K562 (cell line): ENCODE measurements at regions not wholly inside any gene's neighbourhood (a gene's known extent, or its start where the extent isn't known, plus 50 kb on each side); places are given as distances from the start of the nearest gene placed in this dataset.

Experiments
- ARNT ChIP-seq, 2 experiments: fragments of 450-650 bp; IDR thresholded peaks; 2 replicates each; pipeline ENCODE4 v1.6.1; 2016; ENCODE audit warnings: mild to moderate bottlenecking in 1 of 2
- GABPB1 ChIP-seq: sonication (generic); formaldehyde crosslinking; IDR thresholded peaks from 2 replicates; pipeline ENCODE4 v1.8.0; 2022; ENCODE audit warnings: mild to moderate bottlenecking, missing genetic modification reagents
- GTF2B ChIP-seq: IDR thresholded peaks from 2 replicates; pipeline ENCODE4 v1.6.1; 2011; ENCODE audit not compliant: insufficient read length; ENCODE audit errors: extremely low read depth
- HMGXB4 ChIP-seq: sonication (generic); formaldehyde crosslinking; IDR thresholded peaks from 2 replicates; pipeline ENCODE4 v1.8.1; 2023; ENCODE audit warnings: mild to moderate bottlenecking, missing genetic modification reagents
- NR2C2 ChIP-seq, 2 experiments: fragments of 200-800 bp in 1 of 2; sonication (Bioruptor generic) in 1 of 2; sonication (generic) in 1 of 2; formaldehyde crosslinking in 1 of 2; IDR thresholded peaks; 2 replicates each; pipeline versions ENCODE4 v1.6.1 to v1.8.0; 2016 to 2022; ENCODE audit warnings: mild to moderate bottlenecking in 1 of 2, missing compliant biosample characterization in 1 of 2, missing genetic modification characterization in 1 of 2, missing genetic modification reagents in 1 of 2
- POLR2AphosphoS2 ChIP-seq: IDR thresholded peaks from 2 replicates; pipeline ENCODE4 v1.6.1; 2012; ENCODE audit warnings: low read length, improper control_type of control experiment
- POLR2AphosphoS5 ChIP-seq: IDR thresholded peaks from 2 replicates; pipeline ENCODE4 v1.6.1; 2011; ENCODE audit warnings: mild to moderate bottlenecking, low read depth, low read length, moderate library complexity; ENCODE audit not compliant: control insufficient read depth, insufficient read depth
- RBFOX2 ChIP-seq: fragments of 200-400 bp; formaldehyde crosslinking; IDR thresholded peaks from 2 replicates; pipeline ENCODE4 v1.6.1; 2017; ENCODE audit warnings: low read depth, mild to moderate bottlenecking, low read length, moderate library complexity
- TF ChIP-seq, protein P1 (sequence below): fragments of 250-450 bp; sonication (Bioruptor Pico); IDR thresholded peaks from 2 replicates; pipeline ENCODE4 v1.5.0; 2021
- TF ChIP-seq, protein P2 (sequence below), 3 experiments: IDR thresholded peaks in 2 of 3; conservative IDR thresholded peaks in 1 of 3; 2 replicates each; pipeline ENCODE4 v1.5.1; 2011 to 2012; ENCODE audit warnings: low read length in 3 of 3, mild to moderate bottlenecking in 3 of 3, control low read depth in 2 of 3, improper control_type of control experiment in 1 of 3, inconsistent platforms in 1 of 3, low read depth in 1 of 3, mixed read lengths in 1 of 3, moderate library complexity in 1 of 3; ENCODE audit not compliant: insufficient read depth in 2 of 3
- TF ChIP-seq, protein P3 (sequence below): sonication (generic); formaldehyde crosslinking; IDR thresholded peaks from 2 replicates; pipeline ENCODE4 v1.9.0; 2022; ENCODE audit warnings: mild to moderate bottlenecking, missing genetic modification reagents

DNA sequence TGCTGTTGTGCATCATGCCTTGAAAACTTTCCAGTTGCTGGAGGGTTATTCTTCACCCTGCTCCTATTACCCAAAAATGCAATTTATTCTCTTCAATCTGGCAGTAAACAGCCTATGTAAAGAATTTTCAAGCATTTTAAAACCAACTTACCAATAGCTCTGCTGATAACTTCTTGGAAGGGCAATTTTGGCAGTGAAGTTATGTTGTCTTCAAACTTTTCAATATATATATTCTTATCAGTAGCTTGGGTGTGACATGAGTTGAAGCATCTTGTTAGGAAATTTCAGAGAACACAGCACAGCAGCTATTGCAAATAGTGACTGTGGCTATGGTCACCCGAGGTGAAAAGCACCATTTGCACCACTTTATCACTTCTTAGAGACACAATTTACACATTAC, 395.5 kb downstream of the STK39 start:
- no peak for TF ChIP-seq RBFOX2
- no peak for TF ChIP-seq GABPB1 (CRISPR knock-in tag)
- no peak for TF ChIP-seq POLR2AphosphoS2
- TF ChIP-seq NR2C2 (CRISPR knock-in tag; IDR thresholded peaks at IDR 0.05), result no peak
- no peak for TF ChIP-seq NR2C2 (tag; IDR thresholded peaks at IDR 0.05)
- TF ChIP-seq POLR2AphosphoS5, result no peak
- TF ChIP-seq, protein P1, sequence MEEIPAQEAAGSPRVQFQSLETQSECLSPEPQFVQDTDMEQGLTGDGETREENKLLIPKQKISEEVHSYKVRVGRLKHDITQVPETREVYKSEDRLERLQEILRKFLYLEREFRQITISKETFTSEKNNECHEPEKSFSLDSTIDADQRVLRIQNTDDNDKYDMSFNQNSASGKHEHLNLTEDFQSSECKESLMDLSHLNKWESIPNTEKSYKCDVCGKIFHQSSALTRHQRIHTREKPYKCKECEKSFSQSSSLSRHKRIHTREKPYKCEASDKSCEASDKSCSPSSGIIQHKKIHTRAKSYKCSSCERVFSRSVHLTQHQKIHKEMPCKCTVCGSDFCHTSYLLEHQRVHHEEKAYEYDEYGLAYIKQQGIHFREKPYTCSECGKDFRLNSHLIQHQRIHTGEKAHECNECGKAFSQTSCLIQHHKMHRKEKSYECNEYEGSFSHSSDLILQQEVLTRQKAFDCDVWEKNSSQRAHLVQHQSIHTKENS (CRISPR knock-in tag), result no peak
- TF ChIP-seq, protein P2, sequence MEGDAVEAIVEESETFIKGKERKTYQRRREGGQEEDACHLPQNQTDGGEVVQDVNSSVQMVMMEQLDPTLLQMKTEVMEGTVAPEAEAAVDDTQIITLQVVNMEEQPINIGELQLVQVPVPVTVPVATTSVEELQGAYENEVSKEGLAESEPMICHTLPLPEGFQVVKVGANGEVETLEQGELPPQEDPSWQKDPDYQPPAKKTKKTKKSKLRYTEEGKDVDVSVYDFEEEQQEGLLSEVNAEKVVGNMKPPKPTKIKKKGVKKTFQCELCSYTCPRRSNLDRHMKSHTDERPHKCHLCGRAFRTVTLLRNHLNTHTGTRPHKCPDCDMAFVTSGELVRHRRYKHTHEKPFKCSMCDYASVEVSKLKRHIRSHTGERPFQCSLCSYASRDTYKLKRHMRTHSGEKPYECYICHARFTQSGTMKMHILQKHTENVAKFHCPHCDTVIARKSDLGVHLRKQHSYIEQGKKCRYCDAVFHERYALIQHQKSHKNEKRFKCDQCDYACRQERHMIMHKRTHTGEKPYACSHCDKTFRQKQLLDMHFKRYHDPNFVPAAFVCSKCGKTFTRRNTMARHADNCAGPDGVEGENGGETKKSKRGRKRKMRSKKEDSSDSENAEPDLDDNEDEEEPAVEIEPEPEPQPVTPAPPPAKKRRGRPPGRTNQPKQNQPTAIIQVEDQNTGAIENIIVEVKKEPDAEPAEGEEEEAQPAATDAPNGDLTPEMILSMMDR (IDR thresholded peaks at IDR 0.05 in 2 of 3, conservative IDR thresholded peaks at IDR 0.05 in 1 of 3; ENCODE audit: insufficient read depth in 2 of 3, low read depth in 1 of 3, low read length in 3 of 3), result no peak
- TF ChIP-seq ARNT (IDR thresholded peaks at IDR 0.05), result no peak
- no peak for TF ChIP-seq GTF2B
- TF ChIP-seq, protein P3, sequence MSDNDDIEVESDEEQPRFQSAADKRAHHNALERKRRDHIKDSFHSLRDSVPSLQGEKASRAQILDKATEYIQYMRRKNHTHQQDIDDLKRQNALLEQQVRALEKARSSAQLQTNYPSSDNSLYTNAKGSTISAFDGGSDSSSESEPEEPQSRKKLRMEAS, result no peak
- TF ChIP-seq HMGXB4, result no peak
